ENCODE measurements at regions not wholly inside any gene's neighbourhood (a gene's known extent, or its start where the extent isn't known, plus 50 kb on each side); places are given as distances from the start of the nearest gene placed in this dataset.
"Not testable (repeated sequence)": the region's sequence is repeated elsewhere in the genome, so short reads cannot be mapped to it uniquely, and the experiment has no call there.

DNA sequence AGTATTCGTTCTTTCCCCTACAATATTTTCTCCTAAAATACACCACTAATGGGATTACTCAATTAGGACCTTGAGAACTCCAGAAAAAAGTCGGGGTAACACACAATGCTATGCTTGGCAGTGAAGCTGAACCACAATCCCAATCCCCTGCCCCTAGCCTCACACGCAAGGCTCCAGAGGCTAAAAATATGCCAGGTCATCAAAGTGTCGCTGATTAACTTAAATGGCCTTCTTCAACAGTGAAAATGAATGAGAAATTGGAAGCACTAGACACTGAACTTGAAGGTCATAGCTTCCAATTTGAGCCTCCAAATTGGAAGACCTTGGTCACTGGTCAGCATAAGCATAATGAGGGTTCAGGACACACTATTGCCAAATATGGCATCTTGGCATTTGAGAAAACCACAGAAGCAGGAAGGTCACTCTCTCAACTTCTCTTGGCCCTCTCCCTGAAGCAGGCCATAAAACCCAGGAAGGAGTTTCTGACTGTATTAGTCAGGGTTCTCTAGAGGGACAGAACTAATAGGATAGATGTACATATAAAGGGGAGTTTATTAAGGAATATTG, 86.0 kb upstream of the SATB2 start:
- no peak for DNase-seq (ENCODE audit: low spot score in 2 of 2)
- TF ChIP-seq POLR2A (IDR thresholded peaks at IDR 0.05), result no peak
- no peak for TF ChIP-seq POLR2AphosphoS5 (IDR thresholded peaks at IDR 0.05)
- no peak for TF ChIP-seq CTCF (IDR thresholded peaks at IDR 0.05)
- H3K9me3 ChIP-seq, result no peaks in the 10 kb centered on the region
- no peak overlapping the region for H3K4me3 ChIP-seq
- H3K27ac ChIP-seq, result no peak overlapping the region
- no peaks in the 10 kb centered on the region for H3K27me3 ChIP-seq
- no peaks in the 10 kb centered on the region for H3K4me1 ChIP-seq
- H3K36me3 ChIP-seq, result no peaks in the 10 kb centered on the region
- intact Hi-C loops (cut with DNase I; ENCODE audit: low total_unique reads), result loop anchor here (10.0 kb wide), 1 partner anchor 269 kb away; no protein-coding TSS in a partner anchor

GRCh38 chr2:199535445-199536177, 77.9 kb upstream of the SATB2 start:
- H3K4me1 ChIP-seq, result no peaks in the 10 kb centered on the region
- intact Hi-C loops (cut with DNase I; ENCODE audit: low total_unique reads), result no loop called here
- H3K27ac ChIP-seq, result no peak overlapping the region
- DNase-seq (ENCODE audit: low spot score in 2 of 2), result no peak
- H3K36me3 ChIP-seq, result no peaks in the 10 kb centered on the region
- H3K9me3 ChIP-seq, result no peaks in the 10 kb centered on the region
- TF ChIP-seq POLR2AphosphoS5 (IDR thresholded peaks at IDR 0.05), result no peak
- TF ChIP-seq CTCF (IDR thresholded peaks at IDR 0.05), result no peak
- TF ChIP-seq POLR2A (IDR thresholded peaks at IDR 0.05), result no peak
- H3K4me3 ChIP-seq, result no peak overlapping the region
- H3K27me3 ChIP-seq, result no peaks in the 10 kb centered on the region

DNA sequence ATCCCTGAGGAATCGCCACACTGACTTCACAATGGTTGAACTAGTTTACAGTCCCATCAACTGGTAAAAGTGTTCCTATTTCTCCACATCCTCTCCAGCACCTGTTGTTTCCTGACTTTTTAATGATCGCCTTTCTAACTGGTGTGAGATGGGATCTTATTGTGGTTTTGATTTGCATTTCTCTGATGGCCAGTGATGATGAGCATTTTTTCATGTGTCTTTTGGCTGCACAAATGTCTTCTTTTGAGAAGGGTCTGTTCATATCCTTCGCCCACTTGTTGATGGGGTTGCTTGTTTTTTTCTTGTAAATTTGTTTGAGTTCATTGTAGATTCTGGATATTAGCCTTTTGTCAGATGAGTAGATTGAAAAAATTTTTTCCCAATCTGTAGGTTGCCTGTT, 76.1 kb upstream of the SATB2 start:
- H3K4me1 ChIP-seq; intact Hi-C loops (cut with DNase I; ENCODE audit: low total_unique reads); H3K9me3 ChIP-seq; H3K4me3 ChIP-seq; H3K27ac ChIP-seq; DNase-seq (ENCODE audit: low spot score in 2 of 2); H3K36me3 ChIP-seq; H3K27me3 ChIP-seq: not testable (repeated sequence)

- intact Hi-C loops (cut with DNase I; ENCODE audit: low total_unique reads), result no loop called here
- Histone ChIP-seq H3K27ac (no peak overlapping the region), H3K9me3 (peaks cover 0 to 8% of the 10 kb centered on the region in 2 donors), H3K27me3 (no peaks in the 10 kb centered on the region), H3K4me1 (no peaks in the 10 kb centered on the region), H3K4me3 (no peak overlapping the region), H3K36me3 (no peaks in the 10 kb centered on the region)
- no peak for DNase-seq (ENCODE audit: low spot score in 2 of 2)
- TF ChIP-seq POLR2AphosphoS5 (IDR thresholded peaks at IDR 0.05) (no peak), POLR2A (IDR thresholded peaks at IDR 0.05) (no peak), CTCF (IDR thresholded peaks at IDR 0.05) (no peak)
These were observed 69.3 kb upstream of the SATB2 start for GRCh38 chr2:199527071-199527470.

GRCh38 chr2:199524689-199525574, 67.2 kb upstream of the SATB2 start:
- no peak overlapping the region for H3K27ac ChIP-seq
- H3K9me3 ChIP-seq, result peaks cover 0 to 8% of the 10 kb centered on the region in 2 donors
- intact Hi-C loops (cut with DNase I; ENCODE audit: low total_unique reads), result no loop called here
- TF ChIP-seq POLR2AphosphoS5 (IDR thresholded peaks at IDR 0.05) (no peak), POLR2A (IDR thresholded peaks at IDR 0.05) (no peak), CTCF (IDR thresholded peaks at IDR 0.05) (no peak)
- H3K36me3 ChIP-seq, result no peaks in the 10 kb centered on the region
- H3K4me1 ChIP-seq, result no peaks in the 10 kb centered on the region
- H3K27me3 ChIP-seq, result no peaks in the 10 kb centered on the region
- DNase-seq (ENCODE audit: low spot score in 2 of 2), result no peak
- H3K4me3 ChIP-seq, result no peak overlapping the region
